ENCODE measurements at regions not wholly inside any gene's neighbourhood (a gene's known extent, or its start where the extent isn't known, plus 50 kb on each side); places are given as distances from the start of the nearest gene placed in this dataset.

- TF ChIP-seq POLR2AphosphoS5 (IDR thresholded peaks at IDR 0.05; ENCODE audit: low read length) (no peak), CTCF (IDR thresholded peaks at IDR 0.05 in 2 of 3, conservative IDR thresholded peaks at IDR 0.05 in 1 of 3; ENCODE audit: control insufficient read depth in 2 of 3, extremely low read depth in 1 of 3, insufficient read depth in 1 of 3, low read depth in 3 of 3, low read length in 3 of 3) (no peak), CEBPB (IDR thresholded peaks at IDR 0.05; ENCODE audit: borderline replicate concordance in 1 of 2, low read depth in 2 of 2, low read length in 2 of 2) (no peak), SIX5 (IDR thresholded peaks at IDR 0.05; ENCODE audit: low read depth, low read length, severe bottlenecking) (no peak), YBX1 (IDR thresholded peaks at IDR 0.05) (no peak), SMC3 (IDR thresholded peaks at IDR 0.05; ENCODE audit: borderline replicate concordance, low read length) (no peak), TCF7 (IDR thresholded peaks at IDR 0.05; ENCODE audit: borderline replicate concordance) (no peak), ZBTB40 (IDR thresholded peaks at IDR 0.05; ENCODE audit: borderline replicate concordance) (no peak), ATF7 (IDR thresholded peaks at IDR 0.05; ENCODE audit: low read depth) (no peak), MTA3 (IDR thresholded peaks at IDR 0.05; ENCODE audit: borderline replicate concordance, low read length) (no peak), POLR2A (IDR thresholded peaks at IDR 0.05; ENCODE audit: low read depth, low read length) (no peak), MYC (IDR thresholded peaks at IDR 0.05; ENCODE audit: insufficient read depth, insufficient read length, insufficient replicate concordance, low read length, severe bottlenecking) (no peak)
Observed at GRCh38 chr1:193856261-193856660, 669.8 kb upstream of the B3GALT2 start.
